HEK293 (cell line): ENCODE measurements at regions not wholly inside any gene's neighbourhood (a gene's known extent, or its start where the extent isn't known, plus 50 kb on each side); places are given as distances from the start of the nearest gene placed in this dataset.

Source experiments
- CTCF ChIA-PET: fragments of 350-600 bp; formaldehyde crosslinking; extraction: SDS; loops from one replicate; lab custom pipeline; 2021; ENCODE audit warnings: antibody characterized with exemption; lab: Yijun Ruan, JAX
- POLR2A ChIA-PET: fragments of 300-600 bp; formaldehyde crosslinking; extraction: SDS; loops from one replicate; lab custom pipeline; 2020; ENCODE audit warnings: antibody characterized with exemption, inconsistent platforms; lab: Yijun Ruan, JAX
- H3K27ac ChIP-seq: fragments of 200-500 bp; sonication (Bioruptor generic); 2 replicates; pipeline ENCODE4 v1.5.1; 2014; ENCODE audit warnings: low read depth, low read length, control low read depth, inconsistent platforms; ENCODE audit errors: extremely low read depth
- H3K36me3 ChIP-seq, 2 experiments: fragments of 200-500 bp in 1 of 2; sonication (Bioruptor generic) in 1 of 2; 1 replicate in 1 of 2; 2 replicates in 1 of 2; pipeline ENCODE4 v1.5.1; 2014 to 2017; ENCODE audit warnings: inconsistent platforms in 2 of 2, low read length in 2 of 2; ENCODE audit not compliant: control insufficient read depth in 2 of 2, insufficient read depth in 1 of 2
- H3K4me1 ChIP-seq: fragments of 200-500 bp; sonication (Bioruptor generic); 2 replicates; pipeline ENCODE4 v1.5.1; 2014; ENCODE audit warnings: mild to moderate bottlenecking, low read length, inconsistent platforms; ENCODE audit not compliant: control insufficient read depth, insufficient read depth
- H3K4me3 ChIP-seq: 2 replicates; pipeline ENCODE4 v1.5.1; 2011; ENCODE audit warnings: low read depth, mild to moderate bottlenecking, control low read depth, low read length, moderate library complexity
- H3K9me3 ChIP-seq: fragments of 200-500 bp; sonication (Bioruptor generic); 2 replicates; pipeline ENCODE4 v1.5.1; 2014; ENCODE audit warnings: low read depth, low read length, inconsistent platforms; ENCODE audit not compliant: control insufficient read depth, insufficient read depth
- HOXA7 ChIP-seq: sonication (generic); formaldehyde crosslinking; IDR thresholded peaks from 2 replicates; pipeline ENCODE4 v1.8.1; 2022; ENCODE audit warnings: missing genetic modification reagents, borderline replicate concordance
- INSM2 ChIP-seq: fragments of 450-650 bp; formaldehyde crosslinking; IDR thresholded peaks from 2 replicates; pipeline ENCODE4 v1.5.1; 2016; ENCODE audit warnings: missing biosample characterization, missing genetic modification characterization
- PRDM10 ChIP-seq: fragments of 450-650 bp; formaldehyde crosslinking; IDR thresholded peaks from 2 replicates; pipeline ENCODE4 v1.5.1; 2016; ENCODE audit warnings: missing biosample characterization, missing genetic modification characterization
- PRDM6 ChIP-seq: fragments of 450-650 bp; formaldehyde crosslinking; IDR thresholded peaks from 2 replicates; pipeline ENCODE4 v1.5.1; 2017; ENCODE audit warnings: missing biosample characterization, missing genetic modification characterization
- YY2 ChIP-seq: fragments of 450-650 bp; formaldehyde crosslinking; IDR thresholded peaks from 2 replicates; pipeline ENCODE4 v1.5.1; 2016; ENCODE audit warnings: missing biosample characterization, missing genetic modification characterization
- ZFP69B ChIP-seq: fragments of 450-650 bp; formaldehyde crosslinking; IDR thresholded peaks from 2 replicates; pipeline ENCODE4 v1.5.1; 2016; ENCODE audit warnings: missing biosample characterization, missing genetic modification characterization
- ZIC2 ChIP-seq: fragments of 450-650 bp; formaldehyde crosslinking; IDR thresholded peaks from 2 replicates; pipeline ENCODE4 v1.5.1; 2016; ENCODE audit warnings: missing biosample characterization, missing genetic modification characterization
- ZNF133 ChIP-seq: fragments of 450-650 bp; formaldehyde crosslinking; IDR thresholded peaks from 2 replicates; pipeline ENCODE4 v1.5.1; 2016; ENCODE audit warnings: missing biosample characterization, missing genetic modification characterization
- ZNF202 ChIP-seq: fragments of 450-650 bp; formaldehyde crosslinking; IDR thresholded peaks from 2 replicates; pipeline ENCODE4 v1.5.1; 2016; ENCODE audit warnings: missing biosample characterization, missing genetic modification characterization, borderline replicate concordance
- ZNF37A ChIP-seq: fragments of 450-650 bp; IDR thresholded peaks from 2 replicates; pipeline ENCODE4 v1.5.1; 2018; ENCODE audit warnings: missing biosample characterization, missing genetic modification characterization
- ZNF398 ChIP-seq: fragments of 450-650 bp; formaldehyde crosslinking; IDR thresholded peaks from 2 replicates; pipeline ENCODE4 v1.5.1; 2017; ENCODE audit warnings: missing biosample characterization, missing genetic modification characterization
- ZNF48 ChIP-seq: fragments of 450-650 bp; formaldehyde crosslinking; IDR thresholded peaks from 2 replicates; pipeline ENCODE4 v1.5.1; 2016; ENCODE audit warnings: missing biosample characterization, missing genetic modification characterization
- ZNF529 ChIP-seq: fragments of 450-650 bp; formaldehyde crosslinking; IDR thresholded peaks from 2 replicates; pipeline ENCODE4 v1.5.1; 2017; ENCODE audit warnings: missing genetic modification characterization, missing biosample characterization; ENCODE audit not compliant: insufficient replicate concordance
- ZNF549 ChIP-seq: fragments of 450-650 bp; IDR thresholded peaks from 2 replicates; pipeline ENCODE4 v1.5.1; 2018; ENCODE audit warnings: missing biosample characterization, missing genetic modification characterization, mild to moderate bottlenecking, inconsistent platforms, moderate library complexity
- ZNF692 ChIP-seq: fragments of 450-650 bp; formaldehyde crosslinking; IDR thresholded peaks from 2 replicates; pipeline ENCODE4 v1.5.1; 2016; ENCODE audit warnings: missing biosample characterization, missing genetic modification characterization
- ZNF768 ChIP-seq: fragments of 450-650 bp; formaldehyde crosslinking; IDR thresholded peaks from 2 replicates; pipeline ENCODE4 v1.5.1; 2018; ENCODE audit warnings: missing biosample characterization, mild to moderate bottlenecking, missing genetic modification characterization
- ZNF830 ChIP-seq: fragments of 450-650 bp; IDR thresholded peaks from 2 replicates; pipeline ENCODE4 v1.5.0; 2018; ENCODE audit warnings: missing biosample characterization, missing genetic modification characterization, low read depth, mild to moderate bottlenecking, moderate library complexity

- H3K36me3 ChIP-seq = no peaks in the 10 kb centered on the region
- no peaks in the 10 kb centered on the region for H3K4me1 ChIP-seq
- no peak overlapping the region for H3K4me3 ChIP-seq
- ChIA-PET POLR2A (no interaction called here), CTCF (interaction anchor here (0.5 to 0.6 kb wide), 2 partner anchors 65 to 891 kb away, joined by 3 to 4 read pairs; no protein-coding TSS in a partner anchor)
- H3K27ac ChIP-seq = no peak overlapping the region
- no peak for TF ChIP-seq ZNF529
- no peaks in the 10 kb centered on the region for H3K9me3 ChIP-seq
These were observed 95.5 kb upstream of the TENM4 start for GRCh38 chr11:79536155-79536917.

- H3K36me3 ChIP-seq = no peaks in the 10 kb centered on the region
- CTCF ChIA-PET = interaction anchor here (0.6 kb wide), 1 partner anchor 892 kb away, joined by 3 read pairs; no protein-coding TSS in a partner anchor
- no peak overlapping the region for H3K4me3 ChIP-seq
- no peaks in the 10 kb centered on the region for H3K9me3 ChIP-seq
- TF ChIP-seq ZNF768 (tag by site-specific recombination) (peak; percentile 13; the same call in 1 of the 2 replicates), ZNF549 (tag by site-specific recombination) (no peak), HOXA7 (no peak), ZNF133 (no peak), ZNF692 (tag by site-specific recombination) (no peak), ZFP69B (tag by site-specific recombination) (no peak), ZNF48 (tag by site-specific recombination) (no peak), ZNF398 (tag by site-specific recombination) (no peak), PRDM6 (no peak)
- TF ChIP-seq, all 188 proteins: peak for 1
- Histone ChIP-seq H3K27ac (no peak overlapping the region), H3K4me1 (no peaks in the 10 kb centered on the region)
- POLR2A ChIA-PET = no interaction called here
These were observed 94.8 kb upstream of the TENM4 start for GRCh38 chr11:79535606-79536005.

- ChIA-PET CTCF (interaction anchor here (0.5 to 0.9 kb wide), 2 partner anchors 184 to 302 kb away, joined by 3 read pairs; no protein-coding TSS in a partner anchor), POLR2A (no interaction called here)
- H3K9me3 ChIP-seq = no peaks in the 10 kb centered on the region
- no peak for TF ChIP-seq ZNF398 (tag by site-specific recombination)
- no peak for TF ChIP-seq ZNF830 (tag by site-specific recombination)
- no peak for TF ChIP-seq ZNF202
- 0 out of 2 replicates have a peak, but pooled peaks have one; percentile 15 for TF ChIP-seq ZFP69B (tag by site-specific recombination)
- no peak for TF ChIP-seq PRDM10 (tag by site-specific recombination)
- no peak for TF ChIP-seq YY2 (tag by site-specific recombination)
- no peak for TF ChIP-seq ZIC2 (tag by site-specific recombination)
- TF ChIP-seq INSM2 (tag by site-specific recombination) = 0 out of 2 replicates have a peak, but pooled peaks have one; percentile 18
- TF ChIP-seq ZNF37A (tag by site-specific recombination) = no peak
These were observed 84.4 kb upstream of the TENM4 start for GRCh38 chr11:79525257-79525656.

More at GRCh38 chr11:79525257-79525656, 84.4 kb upstream of the TENM4 start:
- Histone ChIP-seq H3K27ac (no peak overlapping the region), H3K4me3 (no peak overlapping the region), H3K36me3 (no peaks in the 10 kb centered on the region), H3K4me1 (no peaks in the 10 kb centered on the region)
